ENCODE measurements at regions not wholly inside any gene's neighbourhood (a gene's known extent, or its start where the extent isn't known, plus 50 kb on each side); places are given as distances from the start of the nearest gene placed in this dataset.

GRCh38 chr5:155134130-155134529, 120.6 kb downstream of the KIF4B start:
- Histone ChIP-seq H3K27me3 (ENCODE audit: insufficient read depth, low read length, poor library complexity) (peaks cover 18% of the 10 kb centered on the region), H2AFZ (ENCODE audit: low read depth, low read length) (no peak overlapping the region), H3K27ac (ENCODE audit: low read length) (no peak overlapping the region), H3K4me2 (ENCODE audit: insufficient read depth, low read length) (no peak overlapping the region), H4K20me1 (ENCODE audit: insufficient read depth, low read length) (no peaks in the 10 kb centered on the region), H3K9me3 (ENCODE audit: insufficient read depth, low read length, severe bottlenecking) (no peaks in the 10 kb centered on the region), H3K4me1 (ENCODE audit: insufficient read depth, low read length) (no peaks in the 10 kb centered on the region), H3K9ac (ENCODE audit: low read depth, low read length) (no peak overlapping the region), H3K36me3 (ENCODE audit: insufficient read depth, low read length) (no peaks in the 10 kb centered on the region), H3K4me3 (ENCODE audit: low read depth in 1 of 2, low read length in 2 of 2) (no peak overlapping the region), H3K79me2 (ENCODE audit: insufficient read depth, low read length) (no peaks in the 10 kb centered on the region)
- ATAC-seq (ENCODE audit: insufficient read depth, low read depth), result no peak
- TF ChIP-seq EZH2 (IDR thresholded peaks at IDR 0.05; ENCODE audit: borderline replicate concordance, low read depth, low read length, severe bottlenecking) (no peak), CTCF (IDR thresholded peaks at IDR 0.05; ENCODE audit: borderline replicate concordance, extremely low read depth, low read length, poor library complexity, severe bottlenecking) (no peak)
- DNase-seq, result no peak

- H3K4me3 ChIP-seq (ENCODE audit: low read depth in 1 of 2, low read length in 2 of 2), result no peak overlapping the region
- no peaks in the 10 kb centered on the region for H3K4me1 ChIP-seq (ENCODE audit: insufficient read depth, low read length)
- TF ChIP-seq EZH2 (IDR thresholded peaks at IDR 0.05; ENCODE audit: borderline replicate concordance, low read depth, low read length, severe bottlenecking) (no peak), CTCF (IDR thresholded peaks at IDR 0.05; ENCODE audit: borderline replicate concordance, extremely low read depth, low read length, poor library complexity, severe bottlenecking) (no peak)
- H3K27ac ChIP-seq (ENCODE audit: low read length), result no peak overlapping the region
- H3K9me3 ChIP-seq (ENCODE audit: insufficient read depth, low read length, severe bottlenecking), result no peaks in the 10 kb centered on the region
- H3K36me3 ChIP-seq (ENCODE audit: insufficient read depth, low read length), result no peaks in the 10 kb centered on the region
- no peaks in the 10 kb centered on the region for H3K79me2 ChIP-seq (ENCODE audit: insufficient read depth, low read length)
- ATAC-seq (ENCODE audit: insufficient read depth, low read depth) (no peak), DNase-seq (no peak)
- peaks cover 18% of the 10 kb centered on the region for H3K27me3 ChIP-seq (ENCODE audit: insufficient read depth, low read length, poor library complexity)
- no peaks in the 10 kb centered on the region for H4K20me1 ChIP-seq (ENCODE audit: insufficient read depth, low read length)
- no peak overlapping the region for H3K9ac ChIP-seq (ENCODE audit: low read depth, low read length)
- H3K4me2 ChIP-seq (ENCODE audit: insufficient read depth, low read length), result no peak overlapping the region
- H2AFZ ChIP-seq (ENCODE audit: low read depth, low read length), result no peak overlapping the region
Observed at GRCh38 chr5:155136216-155136850, 122.8 kb downstream of the KIF4B start.

- Histone ChIP-seq H3K79me2 (ENCODE audit: insufficient read depth, low read length) (no peaks in the 10 kb centered on the region), H3K27ac (ENCODE audit: low read length) (no peak overlapping the region), H3K36me3 (ENCODE audit: insufficient read depth, low read length) (no peaks in the 10 kb centered on the region), H4K20me1 (ENCODE audit: insufficient read depth, low read length) (no peaks in the 10 kb centered on the region), H3K4me3 (ENCODE audit: low read depth in 1 of 2, low read length in 2 of 2) (no peak overlapping the region), H3K27me3 (ENCODE audit: insufficient read depth, low read length, poor library complexity) (peaks cover 18% of the 10 kb centered on the region), H3K9me3 (ENCODE audit: insufficient read depth, low read length, severe bottlenecking) (no peaks in the 10 kb centered on the region), H3K9ac (ENCODE audit: low read depth, low read length) (no peak overlapping the region), H3K4me1 (ENCODE audit: insufficient read depth, low read length) (no peaks in the 10 kb centered on the region), H2AFZ (ENCODE audit: low read depth, low read length) (no peak overlapping the region), H3K4me2 (ENCODE audit: insufficient read depth, low read length) (no peak overlapping the region)
- ATAC-seq (ENCODE audit: insufficient read depth, low read depth) (no peak), DNase-seq (no peak)
- TF ChIP-seq CTCF (IDR thresholded peaks at IDR 0.05; ENCODE audit: borderline replicate concordance, extremely low read depth, low read length, poor library complexity, severe bottlenecking), result no peak
- TF ChIP-seq EZH2 (IDR thresholded peaks at IDR 0.05; ENCODE audit: borderline replicate concordance, low read depth, low read length, severe bottlenecking), result peak; percentile 26
Observed at GRCh38 chr5:155137683-155138082, 124.1 kb downstream of the KIF4B start.

Data from DND-41 (cell line).